ENCODE measurements at regions not wholly inside any gene's neighbourhood (a gene's known extent, or its start where the extent isn't known, plus 50 kb on each side); places are given as distances from the start of the nearest gene placed in this dataset.

- Histone ChIP-seq H3K27me3 (ENCODE audit: control insufficient read depth in 1 of 2, insufficient read depth in 2 of 2, low read length in 2 of 2) (peaks cover 17 to 40% of the 10 kb centered on the region in 2 donors), H3K27ac (ENCODE audit: low read length) (no peak overlapping the region), H3K9me3 (ENCODE audit: control insufficient read depth in 2 of 2, low read length in 2 of 2) (no peaks in the 10 kb centered on the region), H3K4me1 (ENCODE audit: control insufficient read depth, insufficient read depth, low read length) (peaks cover 13% of the 10 kb centered on the region), H3K9ac (ENCODE audit: low read length in 2 of 2) (no peak overlapping the region), H3K36me3 (ENCODE audit: control insufficient read depth in 2 of 2, insufficient read depth in 2 of 2, low read length in 2 of 2) (no peaks in the 10 kb centered on the region), H3K4me3 (ENCODE audit: low read length in 2 of 2) (no peak overlapping the region)
Observed at GRCh38 chr3:10702961-10703740, 112.9 kb upstream of the SLC6A11 start.

- no peaks in the 10 kb centered on the region for H3K36me3 ChIP-seq (ENCODE audit: control insufficient read depth in 2 of 2, insufficient read depth in 2 of 2, low read length in 2 of 2)
- no peak overlapping the region for H3K9ac ChIP-seq (ENCODE audit: low read length in 2 of 2)
- peaks cover 15% of the 10 kb centered on the region for H3K4me1 ChIP-seq (ENCODE audit: control insufficient read depth, insufficient read depth, low read length)
- no peak overlapping the region for H3K27ac ChIP-seq (ENCODE audit: low read length)
- H3K9me3 ChIP-seq (ENCODE audit: control insufficient read depth in 2 of 2, low read length in 2 of 2): no peaks in the 10 kb centered on the region
- H3K27me3 ChIP-seq (ENCODE audit: control insufficient read depth in 1 of 2, insufficient read depth in 2 of 2, low read length in 2 of 2): peaks cover 17 to 40% of the 10 kb centered on the region in 2 donors
- no peak overlapping the region for H3K4me3 ChIP-seq (ENCODE audit: low read length in 2 of 2)
Observed at GRCh38 chr3:10703875-10704274, 112.2 kb upstream of the SLC6A11 start.

- no peak overlapping the region for H3K4me3 ChIP-seq (ENCODE audit: low read length in 2 of 2)
- H3K27ac ChIP-seq (ENCODE audit: low read length): no peak overlapping the region
- H3K9ac ChIP-seq (ENCODE audit: low read length in 2 of 2): no peak overlapping the region
- H3K9me3 ChIP-seq (ENCODE audit: control insufficient read depth in 2 of 2, low read length in 2 of 2): no peaks in the 10 kb centered on the region
- H3K4me1 ChIP-seq (ENCODE audit: control insufficient read depth, insufficient read depth, low read length): peaks cover 15% of the 10 kb centered on the region
- no peaks in the 10 kb centered on the region for H3K36me3 ChIP-seq (ENCODE audit: control insufficient read depth in 2 of 2, insufficient read depth in 2 of 2, low read length in 2 of 2)
- peaks cover 17 to 38% of the 10 kb centered on the region in 2 donors for H3K27me3 ChIP-seq (ENCODE audit: control insufficient read depth in 1 of 2, insufficient read depth in 2 of 2, low read length in 2 of 2)
Observed at GRCh38 chr3:10706156-10706739, 109.8 kb upstream of the SLC6A11 start.

- no peak overlapping the region for H3K9ac ChIP-seq (ENCODE audit: low read length in 2 of 2)
- H3K4me1 ChIP-seq (ENCODE audit: control insufficient read depth, insufficient read depth, low read length): peaks cover 15% of the 10 kb centered on the region
- peak overlapping the region; percentile 49 for H3K4me3 ChIP-seq (ENCODE audit: low read length in 2 of 2)
- no peaks in the 10 kb centered on the region for H3K36me3 ChIP-seq (ENCODE audit: control insufficient read depth in 2 of 2, insufficient read depth in 2 of 2, low read length in 2 of 2)
- H3K27me3 ChIP-seq (ENCODE audit: control insufficient read depth in 1 of 2, insufficient read depth in 2 of 2, low read length in 2 of 2): peaks cover 17 to 38% of the 10 kb centered on the region in 2 donors
- H3K27ac ChIP-seq (ENCODE audit: low read length): no peak overlapping the region
- H3K9me3 ChIP-seq (ENCODE audit: control insufficient read depth in 2 of 2, low read length in 2 of 2): no peaks in the 10 kb centered on the region
Observed at GRCh38 chr3:10706740-10707399, 109.2 kb upstream of the SLC6A11 start.

GRCh38 chr3:10707400-10708215 is 108.4 kb upstream of the SLC6A11 start:
- Histone ChIP-seq H3K9ac (ENCODE audit: low read length in 2 of 2) (no peak overlapping the region), H3K27me3 (ENCODE audit: control insufficient read depth in 1 of 2, insufficient read depth in 2 of 2, low read length in 2 of 2) (peaks cover 13 to 35% of the 10 kb centered on the region in 2 donors), H3K27ac (ENCODE audit: low read length) (no peak overlapping the region), H3K9me3 (ENCODE audit: control insufficient read depth in 2 of 2, low read length in 2 of 2) (no peaks in the 10 kb centered on the region), H3K36me3 (ENCODE audit: control insufficient read depth in 2 of 2, insufficient read depth in 2 of 2, low read length in 2 of 2) (no peaks in the 10 kb centered on the region), H3K4me3 (ENCODE audit: low read length in 2 of 2) (peak overlapping the region; percentile 49), H3K4me1 (ENCODE audit: control insufficient read depth, insufficient read depth, low read length) (peaks cover 15% of the 10 kb centered on the region)

GRCh38 chr3:10708216-10708893 is 107.7 kb upstream of the SLC6A11 start:
- Histone ChIP-seq H3K4me3 (ENCODE audit: low read length in 2 of 2) (no peak overlapping the region), H3K9ac (ENCODE audit: low read length in 2 of 2) (no peak overlapping the region), H3K36me3 (ENCODE audit: control insufficient read depth in 2 of 2, insufficient read depth in 2 of 2, low read length in 2 of 2) (no peaks in the 10 kb centered on the region), H3K27ac (ENCODE audit: low read length) (no peak overlapping the region), H3K9me3 (ENCODE audit: control insufficient read depth in 2 of 2, low read length in 2 of 2) (no peaks in the 10 kb centered on the region), H3K27me3 (ENCODE audit: control insufficient read depth in 1 of 2, insufficient read depth in 2 of 2, low read length in 2 of 2) (peaks cover 7 to 32% of the 10 kb centered on the region in 2 donors), H3K4me1 (ENCODE audit: control insufficient read depth, insufficient read depth, low read length) (peaks cover 15% of the 10 kb centered on the region)

- Histone ChIP-seq H3K4me3 (ENCODE audit: low read length in 2 of 2) (no peak overlapping the region), H3K27ac (ENCODE audit: low read length) (no peak overlapping the region), H3K36me3 (ENCODE audit: control insufficient read depth in 2 of 2, insufficient read depth in 2 of 2, low read length in 2 of 2) (no peaks in the 10 kb centered on the region), H3K4me1 (ENCODE audit: control insufficient read depth, insufficient read depth, low read length) (peaks cover 15% of the 10 kb centered on the region), H3K9me3 (ENCODE audit: control insufficient read depth in 2 of 2, low read length in 2 of 2) (no peaks in the 10 kb centered on the region), H3K9ac (ENCODE audit: low read length in 2 of 2) (no peak overlapping the region), H3K27me3 (ENCODE audit: control insufficient read depth in 1 of 2, insufficient read depth in 2 of 2, low read length in 2 of 2) (peaks cover 7 to 26% of the 10 kb centered on the region in 2 donors)
Observed at GRCh38 chr3:10709110-10709781, 106.8 kb upstream of the SLC6A11 start.

- no peak overlapping the region for H3K4me3 ChIP-seq (ENCODE audit: low read length in 2 of 2)
- peaks cover 0 to 5% of the 10 kb centered on the region in 2 donors for H3K27me3 ChIP-seq (ENCODE audit: control insufficient read depth in 1 of 2, insufficient read depth in 2 of 2, low read length in 2 of 2)
- no peak overlapping the region for H3K27ac ChIP-seq (ENCODE audit: low read length)
- no peaks in the 10 kb centered on the region for H3K36me3 ChIP-seq (ENCODE audit: control insufficient read depth in 2 of 2, insufficient read depth in 2 of 2, low read length in 2 of 2)
- no peak overlapping the region for H3K9ac ChIP-seq (ENCODE audit: low read length in 2 of 2)
- H3K4me1 ChIP-seq (ENCODE audit: control insufficient read depth, insufficient read depth, low read length): peaks cover 7% of the 10 kb centered on the region
- peaks cover 0 to 2% of the 10 kb centered on the region in 2 donors for H3K9me3 ChIP-seq (ENCODE audit: control insufficient read depth in 2 of 2, low read length in 2 of 2)
Observed at GRCh38 chr3:10712121-10712520, 103.9 kb upstream of the SLC6A11 start.

GRCh38 chr3:10713656-10714055 is 102.4 kb upstream of the SLC6A11 start:
- H3K27me3 ChIP-seq (ENCODE audit: control insufficient read depth in 1 of 2, insufficient read depth in 2 of 2, low read length in 2 of 2): peaks cover 0 to 3% of the 10 kb centered on the region in 2 donors
- no peaks in the 10 kb centered on the region for H3K36me3 ChIP-seq (ENCODE audit: control insufficient read depth in 2 of 2, insufficient read depth in 2 of 2, low read length in 2 of 2)
- H3K4me1 ChIP-seq (ENCODE audit: control insufficient read depth, insufficient read depth, low read length): no peaks in the 10 kb centered on the region
- no peak overlapping the region for H3K27ac ChIP-seq (ENCODE audit: low read length)
- no peak overlapping the region for H3K4me3 ChIP-seq (ENCODE audit: low read length in 2 of 2)
- H3K9me3 ChIP-seq (ENCODE audit: control insufficient read depth in 2 of 2, low read length in 2 of 2): peaks cover 0 to 2% of the 10 kb centered on the region in 2 donors
- no peak overlapping the region for H3K9ac ChIP-seq (ENCODE audit: low read length in 2 of 2)

All from stomach smooth muscle (tissue), 2 donors.